IMR-90 (cell line): ENCODE measurements at regions not wholly inside any gene's neighbourhood (a gene's known extent, or its start where the extent isn't known, plus 50 kb on each side); places are given as distances from the start of the nearest gene placed in this dataset.

Source experiments
- ATAC-seq: fragments of 200-7000 bp; cut with Tn5 transposase; 2 replicates; pipeline ENCODE4 v1.9.1; 2020; ENCODE audit warnings: low read depth, mild to moderate bottlenecking, moderate library complexity
- BruUV-seq: library from RNA; stranded (reverse); fragments of 400-500 nt; replicated peaks from 2 replicates; lab custom pipeline; 2021; lab: Mats Ljungman, UMichigan
- CTCF ChIA-PET: fragments of 300-600 bp; formaldehyde crosslinking; extraction: SDS; loops from one replicate; lab custom pipeline; 2021; ENCODE audit warnings: antibody characterized with exemption; lab: Yijun Ruan, JAX
- POLR2A ChIA-PET: fragments of 300-600 bp; sonication (Branson Sonifier 250); formaldehyde crosslinking; loops from one replicate; lab custom pipeline; 2022; ENCODE audit warnings: antibody characterized with exemption; ENCODE audit not compliant: unreplicated experiment; lab: Charles Lee
- DNase-seq: peaks from one replicate; pipeline ENCODE4 v3.0.0; 2013
- H2AFZ ChIP-seq: replicated peaks from 2 replicates; pipeline ENCODE3; 2013; ENCODE audit warnings: low read length, mild to moderate bottlenecking; ENCODE audit not compliant: poor library complexity
- H2AK5ac ChIP-seq: 2 replicates; pipeline ENCODE4 v1.6.1; 2013; ENCODE audit warnings: low read depth, low read length, inconsistent platforms
- H2AK9ac ChIP-seq: replicated peaks from 2 replicates; pipeline ENCODE3; 2013; ENCODE audit warnings: mild to moderate bottlenecking, low read depth, low read length, moderate library complexity; ENCODE audit not compliant: poor library complexity
- H2BK120ac ChIP-seq: 2 replicates; pipeline ENCODE4 v1.6.1; 2013; ENCODE audit warnings: low read depth, low read length, inconsistent platforms
- H2BK15ac ChIP-seq: 3 replicates; pipeline ENCODE4 v1.6.1; 2013; ENCODE audit warnings: low read depth, low read length, inconsistent platforms
- H2BK20ac ChIP-seq: 2 replicates; pipeline ENCODE4 v1.6.1; 2013; ENCODE audit warnings: low read depth, mild to moderate bottlenecking, inconsistent platforms, low read length, moderate library complexity
- H2BK5ac ChIP-seq: 2 replicates; pipeline ENCODE4 v1.6.1; 2013; ENCODE audit warnings: mild to moderate bottlenecking, low read depth, low read length, inconsistent platforms; ENCODE audit not compliant: poor library complexity, severe bottlenecking
- H3K14ac ChIP-seq: replicated peaks from 2 replicates; pipeline ENCODE4 v1.6.1; 2013; ENCODE audit warnings: low read depth, low read length, inconsistent platforms
- H3K18ac ChIP-seq: 2 replicates; pipeline ENCODE4 v1.6.1; 2013; ENCODE audit warnings: low read depth, low read length, control low read depth
- H3K23ac ChIP-seq: 2 replicates; pipeline ENCODE4 v1.6.1; 2013; ENCODE audit warnings: low read depth, low read length, inconsistent platforms
- H3K27ac ChIP-seq: 2 replicates; pipeline ENCODE4 v1.5.1; 2013; ENCODE audit warnings: mild to moderate bottlenecking, control low read depth, low read length; ENCODE audit not compliant: insufficient read depth
- H3K27me3 ChIP-seq: 2 replicates; pipeline ENCODE4 v1.6.1; 2013; ENCODE audit warnings: low read length; ENCODE audit not compliant: control insufficient read depth, insufficient read depth
- H3K36me3 ChIP-seq: 2 replicates; pipeline ENCODE4 v1.6.1; 2013; ENCODE audit warnings: low read length, mixed read lengths; ENCODE audit not compliant: control insufficient read depth, insufficient read depth
- H3K4ac ChIP-seq: 2 replicates; pipeline ENCODE4 v1.6.1; 2013; ENCODE audit warnings: low read depth, low read length, inconsistent platforms
- H3K4me1 ChIP-seq: 2 replicates; pipeline ENCODE4 v1.6.1; 2013; ENCODE audit warnings: low read length, mixed read lengths; ENCODE audit not compliant: control insufficient read depth, insufficient read depth
- H3K4me2 ChIP-seq: 2 replicates; pipeline ENCODE4 v1.6.1; 2013; ENCODE audit warnings: low read depth, mild to moderate bottlenecking, control low read depth, low read length, moderate library complexity
- H3K4me3 ChIP-seq: 2 replicates; pipeline ENCODE4 v1.5.1; 2013; ENCODE audit warnings: low read depth, mild to moderate bottlenecking, control low read depth, low read length, moderate library complexity; ENCODE audit not compliant: insufficient read depth
- H3K56ac ChIP-seq: 2 replicates; pipeline ENCODE4 v1.6.1; 2013; ENCODE audit warnings: low read length, inconsistent platforms; ENCODE audit not compliant: insufficient read depth; ENCODE audit errors: extremely low read depth
- H3K79me1 ChIP-seq, 2 experiments: 2 replicates each; pipeline ENCODE4 v1.6.1; 2013; ENCODE audit warnings: low read length in 2 of 2, inconsistent platforms in 1 of 2, low read depth in 1 of 2
- H3K9ac ChIP-seq: 2 replicates; pipeline ENCODE4 v1.6.1; 2013; ENCODE audit warnings: low read depth, low read length, control low read depth
- H3K9me1 ChIP-seq: 2 replicates; pipeline ENCODE4 v1.6.1; 2013; ENCODE audit warnings: low read length, inconsistent platforms; ENCODE audit not compliant: insufficient read depth
- H3K9me3 ChIP-seq: 2 replicates; pipeline ENCODE4 v1.6.1; 2013; ENCODE audit warnings: low read length; ENCODE audit not compliant: control insufficient read depth, insufficient read depth
- H4K20me1 ChIP-seq: 2 replicates; pipeline ENCODE4 v1.6.1; 2013; ENCODE audit warnings: low read length, inconsistent platforms; ENCODE audit not compliant: insufficient read depth
- H4K5ac ChIP-seq: 2 replicates; pipeline ENCODE4 v1.6.1; 2013; ENCODE audit warnings: mild to moderate bottlenecking, low read depth, low read length, control low read depth
- H4K8ac ChIP-seq, 2 experiments: 2 replicates each; pipeline ENCODE4 v1.6.1; 2013; ENCODE audit warnings: low read depth in 2 of 2, low read length in 2 of 2, control low read depth in 1 of 2, inconsistent platforms in 1 of 2
- H4K91ac ChIP-seq: 2 replicates; pipeline ENCODE4 v1.6.1; 2013; ENCODE audit warnings: low read depth, low read length, inconsistent platforms; ENCODE audit not compliant: insufficient read depth
- ELK1 ChIP-seq: fragments of 150-350 bp; IDR thresholded peaks from 2 replicates; pipeline ENCODE4 v1.6.1; 2016; ENCODE audit warnings: low read depth, mild to moderate bottlenecking, low read length, moderate library complexity, borderline replicate concordance
- WGBS, 2 experiments: methylation state at CpG; one replicate each; pipeline versions ENCODE4 v1.1.5 to v1.1.7; 2013; ENCODE audit warnings: missing lambda C conversion rate in 2 of 2; ENCODE audit not compliant: insufficient read length in 1 of 2; ENCODE audit errors: extremely low coverage in 2 of 2; 5-methylcytosine and 5-hydroxymethylcytosine counted together
- dilution Hi-C: fragments of 300-500 bp; cut with HindIII; formaldehyde crosslinking; loops from one replicate; pipeline ENCODE4 v1.14.3; 2018; ENCODE audit warnings: low sequenced_read_pairs; ENCODE audit not compliant: unreplicated experiment
- in situ Hi-C: fragments of 300-500 bp; cut with MboI; formaldehyde crosslinking; loops from 3 replicates; pipeline ENCODE4 v1.14.3; 2019; ENCODE audit warnings: low sequenced_read_pairs, inconsistent platforms, mixed read lengths
- intact Hi-C: fragments of 100-400 bp; cut with micrococcal nuclease; formaldehyde crosslinking; loops from 2 replicates; pipeline ENCODE4 v1.10.0; 2022

GRCh38 chr13:30149248-30149647 lies 158.1 kb downstream of the KATNAL1 start:
- Histone ChIP-seq H4K91ac (no peak overlapping the region), H3K4me1 (no peaks in the 10 kb centered on the region), H3K14ac (no peak overlapping the region), H3K9me1 (no peaks in the 10 kb centered on the region), H3K27ac (no peak overlapping the region), H3K23ac (no peak overlapping the region), H4K5ac (no peak overlapping the region), H2BK5ac (no peak overlapping the region), H2AFZ (no peak overlapping the region), H3K4ac (no peak overlapping the region), H3K18ac (no peak overlapping the region), H3K4me2 (no peak overlapping the region), H2BK120ac (no peak overlapping the region), H2BK20ac (no peak overlapping the region), H3K9me3 (peaks cover 2% of the 10 kb centered on the region), H2AK9ac (no peak overlapping the region), H2AK5ac (no peak overlapping the region), H3K9ac (no peak overlapping the region), H3K36me3 (no peaks in the 10 kb centered on the region), H3K4me3 (no peak overlapping the region), H4K20me1 (no peaks in the 10 kb centered on the region), H3K27me3 (peaks cover 14% of the 10 kb centered on the region), H2BK15ac (no peak overlapping the region), H4K8ac (no peak overlapping the region), H3K56ac (no peak overlapping the region), H3K79me1 (no peaks in the 10 kb centered on the region)
- POLR2A ChIA-PET, result no interaction called here
- ATAC-seq (no peak), DNase-seq (no peak)
- no TSS peak for BruUV-seq
- CTCF ChIA-PET, result no interaction called here
- intact Hi-C loops, result no loop called here
- no CpG with 5 or more reads among the region's 2 CpGs for WGBS, 2 experiments
- TF ChIP-seq ELK1, result no peak
- in situ Hi-C loops, result loop anchor here (25.0 kb wide), 1 partner anchor 888 kb away; no protein-coding TSS in a partner anchor
- dilution Hi-C loops, result no loop called here
